COLO668 (cell line): ENCODE measurements at regions not wholly inside any gene's neighbourhood (a gene's known extent, or its start where the extent isn't known, plus 50 kb on each side); places are given as distances from the start of the nearest gene placed in this dataset.

Source experiments
- DNase-seq: peaks from one replicate; lab custom pipeline; 2025; ENCODE audit not compliant: unreplicated experiment; lab: John Stamatoyannopoulos, UW

DNA sequence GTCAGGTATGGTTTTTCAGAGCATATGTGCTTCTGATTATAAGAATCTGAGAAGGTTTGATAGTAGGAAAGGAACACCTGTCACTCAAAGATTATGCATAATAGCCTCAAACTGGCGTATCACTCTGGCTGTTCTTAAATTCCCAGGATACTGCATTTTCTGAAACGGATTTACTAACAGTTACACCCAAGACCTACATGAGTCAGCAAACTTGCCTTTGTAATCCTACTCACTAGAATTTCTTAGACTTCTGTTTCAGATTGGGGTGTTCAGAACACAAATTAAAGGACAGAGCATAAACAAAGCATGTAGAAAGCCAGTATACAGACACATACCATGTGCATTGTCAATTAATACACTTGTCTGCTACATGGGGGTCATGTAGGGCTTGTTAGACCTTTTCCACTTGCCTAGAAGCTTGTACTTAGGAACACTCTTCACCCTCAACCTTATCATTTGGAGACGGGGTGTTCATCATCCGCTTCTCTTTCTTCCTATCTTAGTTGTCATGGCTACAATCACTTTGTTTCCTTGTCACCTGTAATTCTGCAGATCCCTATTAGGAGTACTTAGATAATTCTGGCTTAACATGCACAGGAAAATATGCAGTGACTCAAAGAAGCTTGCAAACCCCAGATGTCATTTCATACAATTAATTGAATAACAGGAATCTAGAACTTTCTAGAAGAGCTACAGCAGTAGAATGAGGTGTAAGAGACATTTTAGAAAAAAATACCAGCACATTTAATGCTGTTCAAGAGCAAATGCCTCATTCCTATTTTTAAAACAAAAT lies 593.0 kb upstream of the TENM3 start:
- DNase-seq = no peak

DNA sequence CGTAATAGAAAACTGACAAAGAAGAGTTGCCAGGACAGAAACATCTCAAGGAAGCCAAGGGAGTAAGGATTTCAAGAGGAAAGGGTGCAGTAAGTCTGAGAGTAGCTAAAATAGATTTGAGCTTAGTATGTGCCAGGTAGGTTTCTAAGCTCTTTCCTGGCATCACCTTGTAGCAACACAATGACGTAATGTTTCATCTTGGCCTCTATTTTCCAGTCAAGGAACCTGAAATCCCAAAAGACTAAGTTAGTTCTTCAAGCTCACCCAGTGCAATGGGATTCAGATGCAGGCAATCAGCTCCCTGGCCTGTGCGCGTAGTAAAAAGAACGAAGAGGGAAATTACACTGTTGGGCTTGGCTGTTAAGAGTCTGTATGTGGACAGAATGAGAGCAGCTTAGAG lies 586.5 kb upstream of the TENM3 start:
- no peak for DNase-seq

DNA sequence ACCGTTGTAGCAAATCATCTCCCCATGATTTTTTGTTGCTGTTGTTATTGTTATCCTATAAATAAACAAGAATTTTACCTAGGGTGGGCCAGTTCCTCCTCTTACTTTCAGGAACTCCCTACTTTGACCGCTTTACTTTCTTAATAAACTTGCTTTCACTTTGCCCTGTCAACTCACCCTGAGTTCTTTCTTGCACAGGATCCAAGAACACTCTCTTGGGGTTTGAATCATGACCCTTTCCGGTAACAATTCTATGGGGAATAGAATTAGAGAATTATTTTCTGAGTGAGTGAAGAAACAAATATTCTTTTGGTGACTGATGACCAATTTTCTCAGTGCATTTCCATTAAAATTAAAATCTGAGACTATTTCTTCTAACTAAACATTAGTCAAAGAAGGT lies 584.0 kb upstream of the TENM3 start:
- no peak for DNase-seq

DNA sequence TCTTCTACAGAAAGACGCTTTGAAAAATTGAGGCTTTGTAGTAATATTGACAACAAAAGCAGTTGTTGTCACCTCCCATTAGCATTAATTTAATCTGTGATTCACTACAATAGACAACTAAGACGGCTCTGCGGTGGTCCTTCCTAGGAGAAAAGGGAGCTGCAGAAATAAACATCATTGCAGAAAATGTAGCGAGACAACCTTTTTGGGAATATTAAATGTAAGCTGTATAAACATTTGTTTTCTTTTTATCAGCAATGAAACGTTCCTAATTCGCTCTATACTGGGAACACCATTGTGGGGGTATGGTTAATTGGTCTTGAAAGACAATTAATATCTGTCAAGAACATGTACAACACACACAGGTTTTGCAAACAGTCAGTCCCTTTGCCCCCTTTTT lies 583.3 kb upstream of the TENM3 start:
- DNase-seq = no peak

DNA sequence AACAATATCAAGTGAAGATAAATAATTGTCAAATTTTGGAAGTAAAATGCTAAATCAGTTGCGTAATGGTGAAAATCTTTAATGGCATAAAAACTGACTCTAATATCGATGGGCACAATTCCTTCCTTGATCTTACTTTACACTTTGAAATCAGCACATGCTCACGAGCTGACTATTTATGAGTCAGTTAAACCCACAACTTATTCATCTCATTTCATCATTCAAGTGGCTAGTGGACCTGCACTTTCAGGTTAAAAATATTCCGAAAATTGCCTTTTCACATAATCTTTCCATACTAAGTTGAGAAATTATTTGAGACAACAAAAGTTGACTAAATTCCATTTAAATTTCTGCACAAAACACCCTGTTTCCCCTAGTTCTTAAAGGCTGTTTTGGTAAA lies 582.1 kb upstream of the TENM3 start:
- no peak for DNase-seq

DNA sequence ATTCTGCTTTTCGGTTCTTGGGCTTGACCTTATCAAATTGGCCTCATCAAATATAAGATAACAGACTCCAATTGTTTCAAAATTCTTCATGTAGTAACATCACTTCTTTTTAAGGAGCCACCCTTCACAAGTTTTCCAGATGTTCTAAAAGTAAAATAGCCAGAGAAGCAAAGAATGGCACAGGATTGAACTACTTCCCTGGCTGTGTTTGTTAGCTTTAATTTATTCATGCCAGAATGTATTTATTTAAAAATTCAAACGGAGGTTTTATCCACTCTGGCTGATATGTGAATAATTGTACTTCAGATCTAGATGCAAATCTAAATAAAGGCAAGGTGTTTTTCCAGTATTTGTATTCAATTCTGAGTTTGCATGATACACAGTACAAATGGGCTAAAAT lies 581.3 kb upstream of the TENM3 start:
- DNase-seq = no peak

DNA sequence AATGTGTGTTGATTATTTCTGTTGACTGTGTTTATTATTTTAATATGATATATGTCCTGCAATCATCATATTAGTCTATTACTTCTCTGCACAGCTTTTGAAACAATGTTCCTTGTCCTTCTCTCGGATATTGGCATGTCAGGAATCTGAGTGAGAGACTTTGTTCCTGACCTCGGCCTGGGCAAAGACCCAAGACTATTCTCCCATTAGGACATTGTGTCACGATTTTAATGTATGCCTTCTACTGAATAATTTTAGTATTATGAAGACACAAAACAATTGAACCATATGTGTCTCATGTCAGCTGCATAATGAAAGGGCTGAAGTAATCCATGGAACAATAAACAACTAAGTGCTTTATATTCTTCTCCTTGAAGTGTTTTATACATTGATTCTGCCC lies 580.8 kb upstream of the TENM3 start:
- no peak for DNase-seq

DNA sequence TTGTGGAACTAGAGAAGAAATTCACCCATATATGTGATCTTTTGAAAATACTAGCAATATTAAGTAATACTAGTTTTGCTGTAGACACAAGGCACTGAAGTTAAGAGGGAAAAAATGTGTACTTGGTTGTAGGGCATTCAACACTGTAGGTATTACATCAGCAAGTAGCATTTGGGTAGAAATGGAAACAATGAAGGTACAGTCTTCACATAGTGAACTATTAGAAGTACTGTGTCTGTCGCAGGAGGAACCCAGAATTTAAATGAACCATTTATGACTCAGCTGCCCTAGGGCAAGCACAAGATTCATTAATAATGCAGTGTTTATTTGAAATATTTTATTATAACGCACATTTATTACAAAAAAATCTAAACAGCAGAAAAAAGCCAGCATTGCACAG lies 572.7 kb upstream of the TENM3 start:
- DNase-seq = no peak

DNA sequence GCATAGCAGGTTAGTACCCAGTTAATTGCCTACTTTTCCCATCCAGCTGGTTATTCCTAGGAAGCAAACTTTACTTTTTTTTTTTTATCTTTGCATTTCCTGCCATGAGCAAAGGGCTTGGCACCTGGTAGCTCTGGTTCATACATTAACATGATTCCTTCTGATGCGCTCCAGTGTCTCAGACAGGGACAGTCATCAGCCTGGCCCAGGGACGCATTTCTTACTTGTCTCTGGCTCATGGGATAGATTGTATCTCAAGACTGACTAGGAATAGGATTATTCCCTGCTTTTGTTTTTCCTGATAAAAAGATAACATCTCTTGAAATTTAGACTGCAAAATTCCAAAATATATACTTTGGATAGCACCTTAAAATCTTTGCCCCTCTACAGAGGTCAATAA lies 571.5 kb upstream of the TENM3 start:
- DNase-seq = peak; percentile 51

DNA sequence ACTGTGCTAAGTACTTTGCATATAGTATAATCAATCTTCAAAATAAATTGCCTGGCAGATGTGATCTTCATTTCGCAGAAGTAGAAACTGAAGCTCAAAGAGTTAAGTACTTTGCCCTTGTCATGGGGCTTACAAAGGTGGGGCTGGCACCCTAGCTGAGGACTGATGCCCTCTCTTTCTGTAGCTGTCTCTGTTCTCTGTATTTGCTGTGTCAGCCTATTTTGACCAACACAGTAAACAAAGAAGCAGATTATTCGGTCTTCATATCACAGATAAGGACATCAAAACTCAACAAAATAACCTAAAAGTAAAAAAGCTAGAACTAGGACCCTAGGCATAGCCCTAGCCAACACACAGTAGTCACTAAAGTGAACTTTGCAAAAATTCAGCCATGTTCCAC lies 570.5 kb upstream of the TENM3 start:
- no peak for DNase-seq

DNA sequence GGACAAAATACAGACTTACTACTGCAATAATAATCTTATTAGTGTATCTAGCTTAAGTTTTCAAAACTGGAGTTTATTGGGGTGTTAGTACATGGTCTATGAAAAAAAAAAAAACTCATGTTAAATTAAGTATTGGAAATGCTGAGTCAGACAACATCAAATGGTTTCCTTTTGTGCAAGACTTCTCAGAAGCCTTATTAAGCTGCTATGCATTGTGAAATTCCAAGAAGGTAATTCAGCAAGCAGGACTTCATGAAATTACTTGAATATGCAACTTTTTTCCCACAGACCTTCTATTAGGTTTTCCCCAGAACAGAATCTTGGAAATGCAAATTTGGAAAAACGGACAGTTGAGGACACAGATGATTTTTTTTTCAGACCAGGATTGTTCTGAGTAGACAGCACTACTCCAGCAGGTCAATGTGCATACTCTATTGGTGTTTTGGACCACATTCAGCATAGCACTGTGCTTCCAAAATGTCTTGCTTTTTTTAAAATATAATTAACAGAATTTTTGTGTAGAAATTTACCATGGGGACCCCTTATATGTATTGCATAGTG lies 568.8 kb upstream of the TENM3 start:
- no peak for DNase-seq

DNA sequence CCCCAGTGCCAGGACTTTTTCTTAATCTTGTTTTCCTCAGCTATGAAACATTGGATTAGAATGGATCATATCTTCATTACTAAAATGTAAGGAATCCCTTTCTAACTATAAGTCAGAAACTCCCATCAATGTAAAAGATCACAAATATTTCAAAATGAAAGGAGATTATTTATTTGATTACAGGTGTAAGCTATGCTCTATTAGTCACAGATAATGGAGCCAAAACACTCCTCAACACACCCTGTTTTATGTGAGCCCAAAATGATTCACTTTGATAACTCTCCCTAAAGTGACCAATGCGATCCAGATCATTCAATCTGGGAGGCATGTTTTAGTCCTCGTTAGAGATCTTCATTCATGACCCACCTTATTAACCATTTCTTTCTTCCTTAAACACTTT lies 566.7 kb upstream of the TENM3 start:
- no peak for DNase-seq

DNA sequence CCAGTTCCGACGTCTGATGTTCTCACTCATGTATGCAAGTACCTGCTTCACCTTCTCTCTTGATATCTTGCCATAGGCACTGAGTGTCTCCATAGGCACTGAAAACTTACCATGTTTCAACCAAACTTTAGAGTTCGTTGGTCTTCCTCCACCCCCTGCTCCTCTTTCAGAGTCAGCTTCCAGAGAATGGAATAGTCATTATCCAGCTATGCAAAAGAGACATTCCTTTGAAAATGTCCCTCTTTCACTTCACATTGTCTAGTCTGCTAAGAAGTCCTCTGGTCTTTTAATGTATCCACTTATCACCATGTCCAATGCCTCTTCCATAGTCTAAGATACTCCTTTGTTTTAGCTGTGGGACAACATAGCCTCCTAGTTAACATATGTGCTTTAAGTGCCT lies 566.0 kb upstream of the TENM3 start:
- no peak for DNase-seq

DNA sequence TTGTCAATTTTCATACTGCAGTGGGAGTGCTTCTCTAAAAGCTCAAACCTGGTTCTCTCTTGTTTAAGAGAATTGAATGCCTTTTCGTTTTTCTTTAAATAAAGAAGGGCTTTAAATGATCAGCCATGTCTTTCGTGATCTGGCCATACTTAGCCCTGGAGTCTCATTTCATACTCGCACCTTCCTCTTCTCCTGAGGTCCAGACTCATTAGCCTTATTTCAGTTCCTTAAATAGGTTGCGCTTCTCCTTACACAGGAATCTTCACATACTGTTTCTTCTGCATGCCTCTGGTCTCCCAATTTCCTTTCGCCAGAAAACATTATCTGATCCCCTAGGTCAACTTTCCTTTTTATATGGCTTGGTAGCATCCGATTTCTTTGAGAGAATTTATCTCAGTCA lies 565.6 kb upstream of the TENM3 start:
- no peak for DNase-seq

DNA sequence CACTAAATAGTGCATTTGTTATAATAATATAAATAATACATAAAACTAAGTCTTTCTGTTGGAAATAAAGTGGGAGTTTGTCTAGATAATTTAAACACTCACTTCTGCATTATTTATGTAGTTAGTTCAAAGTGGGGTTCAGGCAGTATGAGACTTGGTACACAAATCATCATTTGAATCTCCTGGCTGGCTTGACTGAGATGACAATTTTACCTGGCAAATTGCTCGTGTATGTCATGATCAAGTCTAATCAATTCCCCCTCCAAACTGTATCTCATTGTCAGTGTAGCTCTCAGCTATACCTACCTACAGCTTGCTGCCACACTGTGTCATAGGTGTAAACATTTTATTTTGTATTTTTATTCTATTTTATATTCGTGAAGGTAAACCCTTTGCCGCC lies 563.4 kb upstream of the TENM3 start:
- DNase-seq = no peak

DNA sequence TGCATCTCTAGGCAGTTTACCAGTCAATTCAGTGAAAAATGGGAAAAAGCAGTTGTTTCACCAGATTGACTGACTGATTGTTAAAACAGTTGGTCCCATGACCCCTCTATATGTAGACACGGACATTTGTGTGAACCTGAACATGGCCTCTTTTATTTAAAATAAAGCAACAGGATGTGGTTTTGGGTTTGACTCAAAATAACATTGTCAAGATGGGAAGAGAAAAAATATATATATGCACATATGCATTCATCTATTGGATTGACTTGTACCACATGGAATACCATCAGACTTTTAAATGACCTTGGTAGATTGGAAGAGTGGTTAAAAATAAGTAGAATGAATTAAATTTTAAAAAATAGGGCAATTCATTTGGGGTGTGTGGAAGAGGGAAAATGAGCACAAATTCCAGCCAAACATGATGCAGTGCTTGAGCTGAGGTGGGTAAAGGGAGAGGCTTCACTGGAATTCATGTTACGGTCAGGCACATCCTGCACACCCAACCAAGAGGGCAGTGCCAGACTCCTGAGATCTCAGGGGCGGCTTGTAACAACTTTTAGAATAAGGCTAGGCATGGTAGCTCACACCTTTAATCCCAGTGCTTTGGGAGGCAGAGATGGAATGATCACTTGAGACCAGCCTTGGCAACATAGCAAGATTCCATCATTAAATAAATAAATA lies 560.7 kb upstream of the TENM3 start:
- no peak for DNase-seq

DNA sequence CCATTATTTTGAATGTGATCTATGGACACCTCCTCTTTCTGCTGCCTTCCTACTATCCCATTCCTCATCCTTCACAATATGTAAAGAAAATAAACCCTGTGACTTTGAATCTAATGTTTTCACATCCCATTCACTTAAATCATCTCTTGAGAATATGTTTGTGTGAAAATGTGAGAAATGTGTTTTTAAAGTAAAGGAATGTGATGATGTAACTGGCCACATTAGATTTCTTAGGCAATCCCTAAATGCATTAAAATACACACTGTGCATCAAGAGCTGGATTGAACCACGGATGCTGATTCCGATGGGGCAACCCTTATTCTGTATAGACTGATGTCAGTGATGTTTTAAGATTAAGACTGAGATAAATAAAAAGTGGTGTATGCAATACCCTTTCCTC lies 558.9 kb upstream of the TENM3 start:
- DNase-seq = no peak

DNA sequence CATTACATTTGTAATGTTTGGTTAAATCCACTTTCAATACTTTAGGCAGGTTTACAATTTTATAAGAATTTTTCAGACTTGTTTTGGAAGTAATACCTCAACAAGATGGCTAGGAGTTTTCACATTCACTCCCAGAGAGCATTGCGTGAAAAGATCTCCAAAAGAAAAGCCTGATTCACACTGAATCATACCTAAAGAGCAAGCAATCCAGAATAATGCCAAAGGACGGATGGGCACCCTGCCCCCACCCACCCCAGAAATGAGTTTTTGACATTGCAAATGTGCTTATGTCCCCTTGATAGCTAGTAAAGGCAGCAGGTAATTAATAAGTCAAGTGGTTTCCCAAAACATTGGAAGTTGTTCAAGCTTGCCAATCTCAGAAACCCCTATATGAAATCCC lies 557.7 kb upstream of the TENM3 start:
- DNase-seq = no peak

DNA sequence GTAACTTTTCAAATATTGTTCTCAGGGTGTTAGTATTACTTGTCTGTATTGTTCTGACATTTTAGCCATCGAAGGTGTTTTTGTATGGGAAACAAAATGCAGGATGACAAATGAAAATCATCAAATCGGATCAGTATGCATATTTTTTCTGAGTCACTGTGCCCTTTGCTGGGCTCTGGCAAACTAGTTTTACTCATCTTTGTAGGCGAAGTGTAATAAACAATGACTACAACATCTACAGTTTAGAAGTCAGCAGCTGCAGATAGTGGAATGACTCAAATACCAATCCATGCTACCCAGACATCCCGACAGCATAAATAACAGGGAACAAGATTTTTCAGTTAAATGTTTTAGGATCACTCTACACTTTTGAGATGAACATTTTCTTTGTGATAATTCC lies 557.3 kb upstream of the TENM3 start:
- DNase-seq = no peak

DNA sequence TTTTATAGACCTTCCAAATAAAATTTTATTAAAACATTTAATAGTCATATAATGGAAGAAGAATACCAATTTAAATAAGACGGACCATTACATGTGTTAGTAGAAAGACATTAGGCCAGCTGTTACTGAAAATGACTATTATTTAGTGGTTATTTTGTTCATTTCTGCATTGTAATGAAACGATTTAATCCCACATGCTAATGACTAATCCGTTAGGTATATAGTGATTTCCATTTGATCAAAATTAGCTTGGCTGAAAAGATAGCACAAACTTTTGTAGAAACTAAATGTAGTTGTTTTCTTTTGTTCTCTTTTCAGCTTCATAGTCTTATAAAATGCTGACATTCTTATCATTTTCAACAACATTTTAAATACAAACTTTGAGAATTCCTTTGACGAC lies 556.1 kb upstream of the TENM3 start:
- no peak for DNase-seq

DNA sequence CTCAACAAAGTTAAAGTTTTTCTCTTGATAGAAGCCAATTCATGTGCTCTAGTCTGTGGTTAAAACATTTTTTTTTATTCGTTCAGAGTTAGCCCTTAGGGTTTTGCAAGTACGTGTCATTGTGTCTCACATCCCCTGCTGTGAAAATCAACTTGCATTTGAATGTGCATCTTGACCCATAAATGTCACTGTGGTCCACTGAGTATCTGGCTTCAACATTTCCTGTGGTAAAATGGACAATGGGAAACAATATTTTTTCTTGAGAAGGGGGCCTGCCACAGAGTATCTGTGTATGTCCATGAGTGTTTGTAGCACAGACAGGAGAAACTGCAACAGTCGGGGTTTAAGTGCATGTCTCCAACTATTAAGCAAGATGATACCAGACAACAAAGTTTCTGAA lies 554.8 kb upstream of the TENM3 start:
- DNase-seq = no peak

DNA sequence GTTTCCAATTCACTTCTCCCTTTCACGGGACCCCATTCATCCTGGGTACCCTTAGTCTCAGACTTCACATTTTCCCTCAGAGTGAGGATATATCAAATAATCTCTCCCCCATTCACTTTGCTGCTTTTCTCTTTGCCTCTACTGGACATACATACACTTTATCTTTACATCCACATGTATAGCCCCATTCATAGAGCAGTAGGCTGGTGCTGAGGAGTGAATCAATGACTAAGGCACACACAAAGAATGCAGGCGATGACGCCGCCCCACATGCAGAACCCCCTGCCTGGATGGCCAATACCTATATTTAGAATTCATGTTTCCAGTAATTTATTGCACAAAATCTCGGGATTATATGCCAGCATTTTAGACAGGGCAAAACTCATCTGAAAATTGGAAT lies 554.3 kb upstream of the TENM3 start:
- no peak for DNase-seq

DNA sequence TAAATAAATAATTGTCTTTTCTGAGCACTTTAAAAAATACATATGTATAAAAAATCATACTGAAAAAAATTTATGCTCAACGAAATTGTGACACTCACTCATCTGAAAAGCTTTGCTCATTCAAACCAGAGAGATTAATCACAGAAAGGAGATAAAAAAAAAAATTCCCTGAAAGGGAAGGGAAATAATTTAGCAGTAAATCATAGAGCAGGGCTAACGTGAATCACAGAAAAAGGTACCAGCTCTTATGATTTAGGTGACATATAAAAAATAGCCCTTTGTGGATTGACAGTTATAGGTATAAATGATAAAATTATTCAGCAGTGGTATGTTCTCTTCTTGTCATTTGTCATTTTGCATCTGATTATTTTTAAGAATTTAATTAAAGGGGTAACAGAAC lies 552.7 kb upstream of the TENM3 start:
- no peak for DNase-seq
